WI38 (cell line): ENCODE measurements at regions not wholly inside any gene's neighbourhood (a gene's known extent, or its start where the extent isn't known, plus 50 kb on each side); places are given as distances from the start of the nearest gene placed in this dataset.

Experiments used
- H3K4me3 ChIP-seq: 2 replicates; pipeline ENCODE4 v1.5.1; 2011; ENCODE audit warnings: low read depth, mild to moderate bottlenecking, control low read depth, low read length
- TF ChIP-seq, protein P1 (sequence below): IDR thresholded peaks from 2 replicates; pipeline ENCODE4 v1.5.1; 2012; ENCODE audit warnings: low read depth, mild to moderate bottlenecking, control low read depth, low read length

- no peak overlapping the region for H3K4me3 ChIP-seq
- TF ChIP-seq, protein P1, sequence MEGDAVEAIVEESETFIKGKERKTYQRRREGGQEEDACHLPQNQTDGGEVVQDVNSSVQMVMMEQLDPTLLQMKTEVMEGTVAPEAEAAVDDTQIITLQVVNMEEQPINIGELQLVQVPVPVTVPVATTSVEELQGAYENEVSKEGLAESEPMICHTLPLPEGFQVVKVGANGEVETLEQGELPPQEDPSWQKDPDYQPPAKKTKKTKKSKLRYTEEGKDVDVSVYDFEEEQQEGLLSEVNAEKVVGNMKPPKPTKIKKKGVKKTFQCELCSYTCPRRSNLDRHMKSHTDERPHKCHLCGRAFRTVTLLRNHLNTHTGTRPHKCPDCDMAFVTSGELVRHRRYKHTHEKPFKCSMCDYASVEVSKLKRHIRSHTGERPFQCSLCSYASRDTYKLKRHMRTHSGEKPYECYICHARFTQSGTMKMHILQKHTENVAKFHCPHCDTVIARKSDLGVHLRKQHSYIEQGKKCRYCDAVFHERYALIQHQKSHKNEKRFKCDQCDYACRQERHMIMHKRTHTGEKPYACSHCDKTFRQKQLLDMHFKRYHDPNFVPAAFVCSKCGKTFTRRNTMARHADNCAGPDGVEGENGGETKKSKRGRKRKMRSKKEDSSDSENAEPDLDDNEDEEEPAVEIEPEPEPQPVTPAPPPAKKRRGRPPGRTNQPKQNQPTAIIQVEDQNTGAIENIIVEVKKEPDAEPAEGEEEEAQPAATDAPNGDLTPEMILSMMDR: no peak
Measured at GRCh38 chr12:90020436-90020835, 311.8 kb upstream of the ATP2B1 start.

- TF ChIP-seq, protein P1: no peak
- no peak overlapping the region for H3K4me3 ChIP-seq
Measured at GRCh38 chr12:90020014-90020413, 311.4 kb upstream of the ATP2B1 start.

DNA sequence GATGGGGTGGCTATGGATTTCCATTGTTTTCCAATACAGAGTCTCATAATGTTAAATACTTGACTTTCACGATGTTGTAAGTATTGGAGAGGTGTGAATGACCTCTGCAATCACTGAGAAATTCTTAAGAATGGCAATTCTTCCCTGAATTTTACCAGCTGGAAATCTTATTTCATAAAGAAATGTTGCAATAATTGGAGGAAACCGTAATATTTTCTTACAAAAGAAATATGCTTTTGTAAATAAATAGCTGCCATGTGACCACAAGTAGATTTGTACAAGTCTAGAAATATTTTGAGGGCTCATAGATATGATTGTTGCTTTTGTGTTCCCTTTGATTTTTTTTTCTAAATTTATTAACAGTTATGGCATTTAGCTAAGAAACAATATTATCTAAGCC is 308.7 kb upstream of the ATP2B1 start:
- no peak overlapping the region for H3K4me3 ChIP-seq
- TF ChIP-seq, protein P1: no peak

GRCh38 chr12:90015228-90015627 is 306.6 kb upstream of the ATP2B1 start:
- no peak overlapping the region for H3K4me3 ChIP-seq
- TF ChIP-seq, protein P1: no peak

- TF ChIP-seq, protein P1: no peak; the same call in 1 of the 2 replicates
- H3K4me3 ChIP-seq: no peak overlapping the region
Measured at GRCh38 chr12:90013409-90013808, 304.8 kb upstream of the ATP2B1 start.

DNA sequence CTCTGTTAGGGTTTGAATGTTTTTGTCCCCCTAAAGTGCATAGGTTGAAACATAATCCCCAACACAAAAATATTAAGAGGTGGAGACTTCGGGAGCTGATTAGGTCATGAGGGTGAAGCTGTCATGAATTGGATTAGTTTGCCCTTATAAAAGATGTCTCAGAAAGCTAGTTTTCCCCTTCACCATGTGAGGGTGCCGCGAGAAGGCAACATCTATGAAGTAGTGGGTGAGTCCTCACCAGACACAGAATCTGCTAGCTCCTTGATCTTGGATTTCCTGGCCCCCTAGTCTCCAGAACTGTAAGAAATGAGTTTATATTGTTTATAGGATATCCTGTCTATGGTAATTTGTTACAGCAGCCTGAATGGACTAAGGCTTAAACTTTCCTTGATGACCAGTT is 301.5 kb upstream of the ATP2B1 start:
- no peak overlapping the region for H3K4me3 ChIP-seq
- TF ChIP-seq, protein P1: no peak

GRCh38 chr12:90008277-90008676 is 299.6 kb upstream of the ATP2B1 start:
- TF ChIP-seq, protein P1: no peak

More at GRCh38 chr12:90008277-90008676, 299.6 kb upstream of the ATP2B1 start:
- no peak overlapping the region for H3K4me3 ChIP-seq
